ENCODE measurements at regions not wholly inside any gene's neighbourhood (a gene's known extent, or its start where the extent isn't known, plus 50 kb on each side); places are given as distances from the start of the nearest gene placed in this dataset.

GRCh38 chr18:25873833-25874232, 216.6 kb downstream of the SS18 start:
- no peak overlapping the region for H3K27ac ChIP-seq (ENCODE audit: low read depth)
- no peaks in the 10 kb centered on the region for H4K20me1 ChIP-seq (replicated peaks; ENCODE audit: insufficient read depth)
- Mint-ChIP-seq H3K9me3 (no peaks in the 10 kb centered on the region; the same call in 1 of the 3 replicates), H3K4me1 (peaks cover 13% of the 10 kb centered on the region; the same call in 2 of the 3 replicates), H3K36me3 (ENCODE audit: low read depth) (no peaks in the 10 kb centered on the region), H3K27ac (no peak overlapping the region), H3K4me3 (no peak overlapping the region), H3K27me3 (ENCODE audit: insufficient read depth, low read depth, poor library complexity) (peaks cover 3% of the 10 kb centered on the region)
- no peaks in the 10 kb centered on the region for H3K36me3 ChIP-seq (ENCODE audit: insufficient read depth)
- no peaks in the 10 kb centered on the region for H3F3A ChIP-seq (replicated peaks; ENCODE audit: low read depth)
- H3K4me2 ChIP-seq = no peak overlapping the region
- peaks cover 4% of the 10 kb centered on the region; the same call in 1 of the 2 replicates for H3K4me1 ChIP-seq (ENCODE audit: insufficient read depth)
- H2AFZ ChIP-seq = no peak overlapping the region
- no peak for DNase-seq (ENCODE audit: low spot score)
- H3K79me2 ChIP-seq (replicated peaks; ENCODE audit: insufficient read depth) = no peaks in the 10 kb centered on the region
- no peak overlapping the region for H3K4me3 ChIP-seq
- no peaks in the 10 kb centered on the region for H3K27me3 ChIP-seq (ENCODE audit: insufficient read depth)
- TF ChIP-seq CREB1 (CRISPR knock-in tag; IDR thresholded peaks at IDR 0.05; ENCODE audit: low read depth) (no peak), POLR2AphosphoS5 (IDR thresholded peaks at IDR 0.05; ENCODE audit: low read depth) (no peak)
- no peaks in the 10 kb centered on the region; the same call in 1 of the 2 replicates for H3K9me2 ChIP-seq (ENCODE audit: insufficient read depth)
- no peak for ATAC-seq

DNA sequence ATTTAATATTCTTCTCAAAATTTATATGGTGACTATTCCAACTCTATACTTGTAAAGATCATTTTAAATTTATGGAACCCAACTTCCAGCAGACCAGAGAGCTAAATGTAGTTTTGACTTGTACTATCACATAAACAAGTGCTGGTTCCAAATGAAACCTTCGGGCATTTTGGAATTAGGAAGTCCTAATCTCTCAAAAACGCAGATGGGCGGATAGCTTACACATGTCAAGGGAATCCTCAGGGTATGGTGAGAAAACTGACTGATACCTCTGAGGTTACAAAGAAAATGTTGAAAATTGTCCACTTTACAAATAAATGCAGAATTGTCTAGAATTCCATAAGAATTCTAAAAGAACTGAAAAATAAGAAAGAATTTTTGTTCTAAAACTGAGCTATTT, 224.1 kb downstream of the SS18 start:
- no peak overlapping the region for H3K4me2 ChIP-seq
- Mint-ChIP-seq H3K36me3 (ENCODE audit: low read depth) (no peaks in the 10 kb centered on the region), H3K4me1 (peaks cover 12% of the 10 kb centered on the region), H3K4me3 (no peak overlapping the region), H3K27me3 (ENCODE audit: insufficient read depth, low read depth, poor library complexity) (peaks cover 3% of the 10 kb centered on the region), H3K9me3 (no peaks in the 10 kb centered on the region; the same call in 1 of the 3 replicates), H3K27ac (no peak overlapping the region)
- ATAC-seq = no peak
- no peak overlapping the region for H3K4me3 ChIP-seq
- no peak for DNase-seq (ENCODE audit: low spot score)
- no peaks in the 10 kb centered on the region for H3F3A ChIP-seq (replicated peaks; ENCODE audit: low read depth)
- H3K27me3 ChIP-seq (ENCODE audit: insufficient read depth) = no peaks in the 10 kb centered on the region
- no peaks in the 10 kb centered on the region for H3K4me1 ChIP-seq (ENCODE audit: insufficient read depth)
- no peak overlapping the region for H2AFZ ChIP-seq
- H3K9me2 ChIP-seq (ENCODE audit: insufficient read depth) = no peaks in the 10 kb centered on the region; the same call in 1 of the 2 replicates
- no peaks in the 10 kb centered on the region for H3K79me2 ChIP-seq (replicated peaks; ENCODE audit: insufficient read depth)
- H4K20me1 ChIP-seq (replicated peaks; ENCODE audit: insufficient read depth) = no peaks in the 10 kb centered on the region
- no peak overlapping the region for H3K27ac ChIP-seq (ENCODE audit: low read depth)
- no peaks in the 10 kb centered on the region for H3K36me3 ChIP-seq (ENCODE audit: insufficient read depth)
- TF ChIP-seq REST (IDR thresholded peaks at IDR 0.05; ENCODE audit: unreplicated experiment) (no peak), ZNF331 (CRISPR knock-in tag; IDR thresholded peaks at IDR 0.05; ENCODE audit: low read depth) (no peak), POLR2AphosphoS5 (IDR thresholded peaks at IDR 0.05; ENCODE audit: low read depth) (no peak), ZNF462 (CRISPR knock-in tag; IDR thresholded peaks at IDR 0.05) (no peak), STAT1 (IDR thresholded peaks at IDR 0.05; ENCODE audit: unreplicated experiment) (no peak), JUNB (IDR thresholded peaks at IDR 0.05; ENCODE audit: unreplicated experiment) (no peak), NANOG (IDR thresholded peaks at IDR 0.05; ENCODE audit: borderline replicate concordance) (no peak), EZH2phosphoT487 (IDR thresholded peaks at IDR 0.05; ENCODE audit: unreplicated experiment) (no peak), EZH2 (IDR thresholded peaks at IDR 0.05; ENCODE audit: low read depth, unreplicated experiment) (no peak)
- TF ChIP-seq, protein P1, sequence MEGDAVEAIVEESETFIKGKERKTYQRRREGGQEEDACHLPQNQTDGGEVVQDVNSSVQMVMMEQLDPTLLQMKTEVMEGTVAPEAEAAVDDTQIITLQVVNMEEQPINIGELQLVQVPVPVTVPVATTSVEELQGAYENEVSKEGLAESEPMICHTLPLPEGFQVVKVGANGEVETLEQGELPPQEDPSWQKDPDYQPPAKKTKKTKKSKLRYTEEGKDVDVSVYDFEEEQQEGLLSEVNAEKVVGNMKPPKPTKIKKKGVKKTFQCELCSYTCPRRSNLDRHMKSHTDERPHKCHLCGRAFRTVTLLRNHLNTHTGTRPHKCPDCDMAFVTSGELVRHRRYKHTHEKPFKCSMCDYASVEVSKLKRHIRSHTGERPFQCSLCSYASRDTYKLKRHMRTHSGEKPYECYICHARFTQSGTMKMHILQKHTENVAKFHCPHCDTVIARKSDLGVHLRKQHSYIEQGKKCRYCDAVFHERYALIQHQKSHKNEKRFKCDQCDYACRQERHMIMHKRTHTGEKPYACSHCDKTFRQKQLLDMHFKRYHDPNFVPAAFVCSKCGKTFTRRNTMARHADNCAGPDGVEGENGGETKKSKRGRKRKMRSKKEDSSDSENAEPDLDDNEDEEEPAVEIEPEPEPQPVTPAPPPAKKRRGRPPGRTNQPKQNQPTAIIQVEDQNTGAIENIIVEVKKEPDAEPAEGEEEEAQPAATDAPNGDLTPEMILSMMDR (conservative IDR thresholded peaks at IDR 0.05; ENCODE audit: low read depth in 2 of 2) = no peak

Measured in GM23338 (cell line).